Endodermal cell (in vitro differentiated cells): ENCODE measurements at regions not wholly inside any gene's neighbourhood (a gene's known extent, or its start where the extent isn't known, plus 50 kb on each side); places are given as distances from the start of the nearest gene placed in this dataset.

ENCODE experiments used
- DNase-seq: peaks from one replicate; pipeline ENCODE4 v3.0.0-alpha.2; 2017
- H3K27ac ChIP-seq: 2 replicates; pipeline ENCODE4 v1.5.1; 2013; ENCODE audit warnings: mild to moderate bottlenecking, low read depth, low read length, moderate library complexity
- H3K27me3 ChIP-seq: 2 replicates; pipeline ENCODE4 v1.6.1; 2013; ENCODE audit warnings: mild to moderate bottlenecking, low read length, moderate library complexity; ENCODE audit not compliant: insufficient read depth, control insufficient read depth, poor library complexity, severe bottlenecking
- H3K36me3 ChIP-seq: 2 replicates; pipeline ENCODE4 v1.7.0; 2013; ENCODE audit warnings: mild to moderate bottlenecking, low read length, moderate library complexity; ENCODE audit not compliant: control insufficient read depth, insufficient read depth
- H3K4me1 ChIP-seq: one replicate; pipeline ENCODE4 v1.7.0; 2013; ENCODE audit warnings: low read length; ENCODE audit not compliant: control insufficient read depth, insufficient read depth
- H3K4me3 ChIP-seq: 2 replicates; pipeline ENCODE4 v1.5.1; 2013; ENCODE audit warnings: mild to moderate bottlenecking, low read length, moderate library complexity
- H3K9ac ChIP-seq: 2 replicates; pipeline ENCODE4 v1.6.1; 2013; ENCODE audit warnings: mild to moderate bottlenecking, low read length, moderate library complexity; ENCODE audit not compliant: poor library complexity, severe bottlenecking; ENCODE audit errors: extremely low read depth
- H3K9me3 ChIP-seq: 2 replicates; pipeline ENCODE4 v1.6.1; 2013; ENCODE audit warnings: mild to moderate bottlenecking, low read length, moderate library complexity; ENCODE audit not compliant: control insufficient read depth
- H3K27ac Mint-ChIP-seq: 2 replicates; pipeline ENCODE4 v1.8.0; 2020; ENCODE audit warnings: mixed read lengths
- H3K27me3 Mint-ChIP-seq: 2 replicates; pipeline ENCODE4 v1.8.0; 2021; ENCODE audit warnings: mild to moderate bottlenecking, mixed read lengths; ENCODE audit not compliant: insufficient read depth
- H3K36me3 Mint-ChIP-seq: 2 replicates; pipeline ENCODE4 v1.8.0; 2020; ENCODE audit warnings: low read depth, mixed read lengths
- H3K4me1 Mint-ChIP-seq: 2 replicates; pipeline ENCODE4 v1.8.0; 2020; ENCODE audit warnings: mixed read lengths
- H3K4me3 Mint-ChIP-seq: 2 replicates; pipeline ENCODE4 v1.8.0; 2020; ENCODE audit warnings: mild to moderate bottlenecking, moderate library complexity, mixed read lengths
- H3K9me3 Mint-ChIP-seq: 2 replicates; pipeline ENCODE4 v1.8.0; 2020; ENCODE audit warnings: mild to moderate bottlenecking, mixed read lengths
- WGBS, 2 experiments: methylation state at CpG; one replicate each; pipeline versions ENCODE4 v1.1.5 to v1.1.7; 2013; ENCODE audit warnings: missing lambda C conversion rate in 2 of 2, mixed read lengths in 1 of 2; ENCODE audit not compliant: insufficient coverage in 1 of 2, insufficient read length in 1 of 2; 5-methylcytosine and 5-hydroxymethylcytosine counted together
- TF ChIP-seq, protein P1 (sequence below): fragments of 200-600 bp; sonication (generic); conservative IDR thresholded peaks from 2 replicates; pipeline ENCODE4 v1.5.0; 2021; ENCODE audit warnings: antibody characterized with exemption, mild to moderate bottlenecking

DNA sequence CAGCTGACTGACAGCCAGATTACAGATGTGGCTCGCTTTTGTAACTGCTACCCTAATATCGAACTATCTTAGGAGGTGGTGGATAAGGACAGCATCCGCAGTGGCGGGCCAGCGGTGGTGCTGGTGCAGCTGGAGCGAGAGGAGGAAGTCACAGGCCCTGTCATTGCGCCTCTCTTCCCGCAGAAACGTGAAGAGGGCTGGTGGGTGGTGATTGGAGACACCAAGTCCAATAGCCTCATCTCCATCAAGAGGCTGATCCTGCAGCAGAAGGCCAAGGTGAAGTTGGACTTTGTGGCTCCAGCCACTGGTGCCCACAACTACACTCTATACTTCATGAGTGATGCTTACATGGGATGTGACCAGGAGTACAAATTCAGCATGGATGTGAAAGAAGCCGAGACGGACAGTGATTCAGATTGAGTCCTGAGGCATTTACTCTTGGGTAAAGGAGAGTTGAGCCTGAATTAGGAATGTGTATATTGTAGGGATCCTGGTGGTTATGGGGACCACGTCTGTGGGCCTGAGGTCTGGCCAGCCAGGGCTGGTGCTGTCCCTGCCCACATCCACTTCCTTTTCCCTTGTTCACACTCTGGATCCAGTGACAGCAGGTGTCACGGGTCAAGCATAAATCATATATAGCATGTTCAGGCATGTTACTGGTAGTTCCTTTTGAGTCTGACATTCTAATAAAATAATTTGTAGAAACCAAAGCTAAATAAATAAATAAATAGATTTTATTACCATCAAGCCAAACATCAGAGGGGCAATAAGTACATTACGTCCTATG lies 89.0 kb upstream of the SMURF2 start:
- no peaks in the 10 kb centered on the region for H3K9me3 ChIP-seq
- peaks cover 3% of the 10 kb centered on the region for H3K4me1 Mint-ChIP-seq
- H3K9me3 Mint-ChIP-seq, result no peaks in the 10 kb centered on the region
- no peak overlapping the region for H3K4me3 Mint-ChIP-seq
- no peak overlapping the region for H3K27ac Mint-ChIP-seq
- no peaks in the 10 kb centered on the region for H3K27me3 Mint-ChIP-seq
- H3K36me3 ChIP-seq, result no peaks in the 10 kb centered on the region
- DNase-seq, result no peak
- no peaks in the 10 kb centered on the region for H3K27me3 ChIP-seq
- no peak overlapping the region for H3K4me3 ChIP-seq
- no peak overlapping the region for H3K9ac ChIP-seq
- peaks cover 47% of the 10 kb centered on the region for H3K36me3 Mint-ChIP-seq
- TF ChIP-seq, protein P1, sequence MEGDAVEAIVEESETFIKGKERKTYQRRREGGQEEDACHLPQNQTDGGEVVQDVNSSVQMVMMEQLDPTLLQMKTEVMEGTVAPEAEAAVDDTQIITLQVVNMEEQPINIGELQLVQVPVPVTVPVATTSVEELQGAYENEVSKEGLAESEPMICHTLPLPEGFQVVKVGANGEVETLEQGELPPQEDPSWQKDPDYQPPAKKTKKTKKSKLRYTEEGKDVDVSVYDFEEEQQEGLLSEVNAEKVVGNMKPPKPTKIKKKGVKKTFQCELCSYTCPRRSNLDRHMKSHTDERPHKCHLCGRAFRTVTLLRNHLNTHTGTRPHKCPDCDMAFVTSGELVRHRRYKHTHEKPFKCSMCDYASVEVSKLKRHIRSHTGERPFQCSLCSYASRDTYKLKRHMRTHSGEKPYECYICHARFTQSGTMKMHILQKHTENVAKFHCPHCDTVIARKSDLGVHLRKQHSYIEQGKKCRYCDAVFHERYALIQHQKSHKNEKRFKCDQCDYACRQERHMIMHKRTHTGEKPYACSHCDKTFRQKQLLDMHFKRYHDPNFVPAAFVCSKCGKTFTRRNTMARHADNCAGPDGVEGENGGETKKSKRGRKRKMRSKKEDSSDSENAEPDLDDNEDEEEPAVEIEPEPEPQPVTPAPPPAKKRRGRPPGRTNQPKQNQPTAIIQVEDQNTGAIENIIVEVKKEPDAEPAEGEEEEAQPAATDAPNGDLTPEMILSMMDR, result no peak
- no peak overlapping the region for H3K27ac ChIP-seq
- 94 to 100% methylated on average over 5 to 11 of the region's 14 CpGs for WGBS, 2 experiments
- H3K4me1 ChIP-seq, result no peaks in the 10 kb centered on the region

DNA sequence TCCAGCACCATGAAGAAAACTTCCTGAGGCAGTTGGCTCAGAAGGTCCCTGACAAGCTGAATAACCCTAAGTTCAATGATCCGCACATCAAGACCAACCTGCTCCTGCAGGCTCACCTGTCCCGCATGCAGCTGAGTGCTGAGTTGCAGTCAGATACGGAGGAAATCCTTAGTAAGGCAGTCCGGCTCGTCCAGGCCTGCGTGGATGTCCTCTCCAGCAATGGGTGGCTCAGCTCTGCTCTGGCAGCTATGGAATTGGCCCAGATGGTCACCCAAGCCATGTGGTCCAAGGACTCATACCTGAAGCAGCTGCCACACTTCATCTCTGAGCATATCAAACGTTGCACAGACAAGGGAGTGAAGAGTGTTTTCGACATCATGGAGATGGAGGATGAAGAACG lies 88.4 kb upstream of the SMURF2 start:
- Histone ChIP-seq H3K4me3 (no peak overlapping the region), H3K36me3 (no peaks in the 10 kb centered on the region), H3K4me1 (no peaks in the 10 kb centered on the region), H3K27ac (no peak overlapping the region), H3K9ac (no peak overlapping the region), H3K9me3 (no peaks in the 10 kb centered on the region), H3K27me3 (no peaks in the 10 kb centered on the region)
- no peak overlapping the region for H3K27ac Mint-ChIP-seq
- peaks cover 3% of the 10 kb centered on the region for H3K4me1 Mint-ChIP-seq
- no peak for DNase-seq
- no peaks in the 10 kb centered on the region for H3K9me3 Mint-ChIP-seq
- WGBS, 2 experiments, result 96 to 100% methylated on average over 8 to 9 of the region's 9 CpGs
- H3K36me3 Mint-ChIP-seq, result peaks cover 42% of the 10 kb centered on the region
- H3K27me3 Mint-ChIP-seq, result no peaks in the 10 kb centered on the region
- H3K4me3 Mint-ChIP-seq, result no peak overlapping the region
- TF ChIP-seq, protein P1, result no peak

DNA sequence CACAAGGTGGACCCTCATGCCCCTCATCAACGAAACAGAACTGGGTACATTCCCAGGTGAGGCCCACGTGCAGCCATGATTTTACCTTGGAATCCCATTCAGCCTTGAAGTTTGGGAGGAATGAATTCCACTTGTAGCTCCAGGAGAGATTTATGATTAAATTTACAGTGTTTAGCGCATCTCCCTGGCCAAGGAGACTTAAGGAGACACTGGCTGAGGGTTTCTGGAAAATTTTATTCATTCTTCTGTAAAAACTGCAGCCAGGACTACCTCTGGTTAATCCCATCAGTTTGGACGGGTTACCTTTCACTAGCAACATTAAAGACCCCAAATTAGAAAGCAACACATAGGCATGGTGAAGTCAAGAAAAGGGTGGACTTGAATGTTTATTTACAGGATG lies 87.2 kb upstream of the SMURF2 start:
- 91 to 97% methylated on average over 3 of the region's 4 CpGs for WGBS, 2 experiments
- H3K27me3 Mint-ChIP-seq, result no peaks in the 10 kb centered on the region
- Histone ChIP-seq H3K36me3 (no peaks in the 10 kb centered on the region), H3K4me3 (no peak overlapping the region), H3K9me3 (no peaks in the 10 kb centered on the region), H3K4me1 (no peaks in the 10 kb centered on the region), H3K27ac (no peak overlapping the region), H3K27me3 (no peaks in the 10 kb centered on the region), H3K9ac (no peak overlapping the region)
- peaks cover 35% of the 10 kb centered on the region for H3K36me3 Mint-ChIP-seq
- TF ChIP-seq, protein P1, result no peak
- DNase-seq, result no peak
- no peak overlapping the region for H3K27ac Mint-ChIP-seq
- H3K9me3 Mint-ChIP-seq, result no peaks in the 10 kb centered on the region
- H3K4me3 Mint-ChIP-seq, result no peak overlapping the region
- H3K4me1 Mint-ChIP-seq, result peaks cover 3% of the 10 kb centered on the region
